Type B pancreatic cell (in vitro differentiated cells): ENCODE measurements at regions not wholly inside any gene's neighbourhood (a gene's known extent, or its start where the extent isn't known, plus 50 kb on each side); places are given as distances from the start of the nearest gene placed in this dataset.

ENCODE experiments used
- DNase-seq: peaks from one replicate; pipeline ENCODE4 v3.0.0; 2021; ENCODE audit warnings: mixed read lengths; ENCODE audit not compliant: unreplicated experiment; ENCODE audit errors: extremely low spot score
- H3K27ac Mint-ChIP-seq: 2 replicates; pipeline ENCODE4 v1.8.0; 2021; ENCODE audit warnings: mild to moderate bottlenecking, mixed read lengths
- H3K27me3 Mint-ChIP-seq: 2 replicates; pipeline ENCODE4 v1.8.0; 2021; ENCODE audit warnings: mixed read lengths
- H3K36me3 Mint-ChIP-seq: 2 replicates; pipeline ENCODE4 v1.8.0; 2021; ENCODE audit warnings: mixed read lengths
- H3K4me1 Mint-ChIP-seq: one replicate; pipeline ENCODE4 v1.8.0; 2021; ENCODE audit warnings: mixed read lengths; ENCODE audit not compliant: unreplicated experiment
- H3K4me3 Mint-ChIP-seq: 2 replicates; pipeline ENCODE4 v1.8.0; 2021; ENCODE audit warnings: mild to moderate bottlenecking, mixed read lengths
- H3K9me3 Mint-ChIP-seq: 2 replicates; pipeline ENCODE4 v1.8.0; 2021; ENCODE audit warnings: mixed read lengths
- CTCF ChIP-seq: fragments of 200-600 bp; sonication (generic); conservative IDR thresholded peaks from 2 replicates; pipeline ENCODE4 v1.5.0; 2021; ENCODE audit warnings: antibody characterized with exemption, mild to moderate bottlenecking

GRCh38 chr2:14316594-14316993, 315.9 kb upstream of the LRATD1 start:
- Mint-ChIP-seq H3K36me3 (no peaks in the 10 kb centered on the region), H3K4me1 (peaks cover 9% of the 10 kb centered on the region), H3K27me3 (peaks cover 4% of the 10 kb centered on the region), H3K9me3 (peaks cover 4% of the 10 kb centered on the region), H3K27ac (no peak overlapping the region), H3K4me3 (no peak overlapping the region)
- DNase-seq, result no peak
- no peak for TF ChIP-seq CTCF

- Mint-ChIP-seq H3K27me3 (peaks cover 7% of the 10 kb centered on the region), H3K4me3 (no peak overlapping the region), H3K4me1 (no peaks in the 10 kb centered on the region), H3K36me3 (no peaks in the 10 kb centered on the region), H3K9me3 (peaks cover 4% of the 10 kb centered on the region), H3K27ac (no peak overlapping the region)
- DNase-seq, result no peak
- no peak for TF ChIP-seq CTCF
These were observed 311.2 kb upstream of the LRATD1 start for GRCh38 chr2:14321357-14321756.

- Mint-ChIP-seq H3K27ac (no peak overlapping the region), H3K36me3 (no peaks in the 10 kb centered on the region), H3K27me3 (peaks cover 7% of the 10 kb centered on the region), H3K4me1 (no peaks in the 10 kb centered on the region), H3K4me3 (no peak overlapping the region), H3K9me3 (peaks cover 4% of the 10 kb centered on the region)
- DNase-seq, result no peak
- no peak for TF ChIP-seq CTCF
These were observed 310.2 kb upstream of the LRATD1 start for GRCh38 chr2:14322306-14322705.

GRCh38 chr2:14324308-14324707, 308.2 kb upstream of the LRATD1 start:
- Mint-ChIP-seq H3K9me3 (peaks cover 4% of the 10 kb centered on the region), H3K36me3 (no peaks in the 10 kb centered on the region), H3K4me1 (no peaks in the 10 kb centered on the region), H3K27me3 (peaks cover 7% of the 10 kb centered on the region), H3K4me3 (no peak overlapping the region), H3K27ac (no peak overlapping the region)
- TF ChIP-seq CTCF, result no peak
- no peak for DNase-seq

- Mint-ChIP-seq H3K36me3 (no peaks in the 10 kb centered on the region), H3K4me3 (no peak overlapping the region), H3K27me3 (no peaks in the 10 kb centered on the region), H3K9me3 (no peaks in the 10 kb centered on the region), H3K27ac (no peak overlapping the region), H3K4me1 (no peaks in the 10 kb centered on the region)
- TF ChIP-seq CTCF, result no peak
- no peak for DNase-seq
These were observed 301.6 kb upstream of the LRATD1 start for GRCh38 chr2:14330884-14331283.

- Mint-ChIP-seq H3K27ac (no peak overlapping the region), H3K27me3 (no peaks in the 10 kb centered on the region), H3K4me1 (no peaks in the 10 kb centered on the region), H3K36me3 (no peaks in the 10 kb centered on the region), H3K4me3 (no peak overlapping the region), H3K9me3 (no peaks in the 10 kb centered on the region)
- TF ChIP-seq CTCF, result no peak
- no peak for DNase-seq
These were observed 295.6 kb upstream of the LRATD1 start for GRCh38 chr2:14336759-14337382.
